Neural cell (in vitro differentiated cells): ENCODE measurements at regions not wholly inside any gene's neighbourhood (a gene's known extent, or its start where the extent isn't known, plus 50 kb on each side); places are given as distances from the start of the nearest gene placed in this dataset.

ENCODE experiments used
- CTCF ChIP-seq: fragments of 450-650 bp; IDR thresholded peaks from 2 replicates; pipeline ENCODE4 v1.5.1; 2014; ENCODE audit warnings: antibody characterized with exemption, mild to moderate bottlenecking, moderate library complexity; ENCODE audit not compliant: poor library complexity, severe bottlenecking
- POLR2AphosphoS5 ChIP-seq: IDR thresholded peaks from 2 replicates; pipeline ENCODE4 v1.6.1; 2012

GRCh38 chr12:19988459-19988873, 379.9 kb upstream of the PDE3A start:
- no peak for TF ChIP-seq CTCF
- TF ChIP-seq POLR2AphosphoS5 = no peak
